Activated T-helper 17 cell treated with anti-CD3 and anti-CD28 coated beads, Interleukin-2, amount 50 U/mL, for 72 hours (primary cell): ENCODE measurements at regions not wholly inside any gene's neighbourhood (a gene's known extent, or its start where the extent isn't known, plus 50 kb on each side); places are given as distances from the start of the nearest gene placed in this dataset.

Source experiments
- ATAC-seq: fragments of 150-1000 bp; cut with Tn5 transposase; replicated peaks from 2 replicates; pipeline ENCODE4 v1.10.0; 2021; ENCODE audit warnings: mild to moderate bottlenecking, moderate library complexity
- H3K27ac Mint-ChIP-seq: one replicate; pipeline ENCODE4 v1.8.0; 2022; ENCODE audit warnings: mixed read lengths
- H3K27me3 Mint-ChIP-seq: one replicate; pipeline ENCODE4 v1.8.0; 2022; ENCODE audit warnings: mixed read lengths
- H3K36me3 Mint-ChIP-seq: one replicate; pipeline ENCODE4 v1.8.0; 2022; ENCODE audit warnings: low read depth, mild to moderate bottlenecking, mixed read lengths
- H3K4me1 Mint-ChIP-seq: one replicate; pipeline ENCODE4 v1.8.0; 2022; ENCODE audit warnings: mixed read lengths
- H3K4me3 Mint-ChIP-seq: one replicate; pipeline ENCODE4 v1.8.0; 2022; ENCODE audit warnings: mild to moderate bottlenecking, mixed read lengths
- H3K9me3 Mint-ChIP-seq: one replicate; pipeline ENCODE4 v1.8.0; 2022; ENCODE audit warnings: mixed read lengths

DNA sequence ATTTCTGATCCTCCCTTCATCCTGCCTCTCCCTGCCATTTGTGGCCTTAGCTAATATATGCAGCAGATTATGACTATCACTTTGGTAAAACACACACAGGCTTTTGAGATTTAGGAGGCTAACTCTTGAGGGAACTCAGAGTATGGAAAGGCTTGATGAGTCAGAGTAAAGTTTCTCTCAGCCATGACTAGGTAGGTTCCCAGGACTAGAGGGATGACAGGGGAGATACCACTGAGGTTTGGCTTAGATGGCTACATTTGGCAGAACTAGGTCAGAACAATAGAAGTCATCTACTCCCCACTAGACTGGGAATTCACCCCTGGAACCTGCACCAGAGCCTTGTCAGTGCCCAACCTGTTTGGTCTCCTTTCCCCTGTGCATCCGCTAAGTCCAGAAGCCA is 585.7 kb downstream of the TLL1 start:
- Mint-ChIP-seq H3K27me3 (no peaks in the 10 kb centered on the region), H3K36me3 (no peaks in the 10 kb centered on the region), H3K4me3 (no peak overlapping the region), H3K27ac (no peak overlapping the region), H3K9me3 (peaks cover 3% of the 10 kb centered on the region), H3K4me1 (no peaks in the 10 kb centered on the region)
- ATAC-seq, result no peak

DNA sequence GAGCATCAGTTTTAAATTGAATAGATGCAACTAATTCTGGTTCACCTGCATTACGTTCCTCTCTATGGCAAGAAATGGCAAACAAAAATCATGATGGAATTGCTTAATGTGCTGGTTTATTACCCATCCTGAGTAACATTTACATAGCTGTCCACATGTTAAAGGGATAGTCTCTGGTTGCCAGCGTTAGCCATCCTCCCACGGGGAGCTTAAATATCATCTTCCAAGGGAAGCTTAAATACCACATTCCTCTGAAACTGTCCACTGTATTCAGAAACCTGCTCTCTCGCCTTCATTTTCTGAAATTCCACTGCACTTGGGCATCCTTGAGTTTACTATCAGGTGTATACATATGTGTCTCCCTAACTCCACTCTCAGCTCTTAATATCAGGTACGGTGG is 586.6 kb downstream of the TLL1 start:
- Mint-ChIP-seq H3K27ac (no peak overlapping the region), H3K27me3 (no peaks in the 10 kb centered on the region), H3K4me3 (no peak overlapping the region), H3K9me3 (peaks cover 3% of the 10 kb centered on the region), H3K36me3 (no peaks in the 10 kb centered on the region), H3K4me1 (no peaks in the 10 kb centered on the region)
- no peak for ATAC-seq

DNA sequence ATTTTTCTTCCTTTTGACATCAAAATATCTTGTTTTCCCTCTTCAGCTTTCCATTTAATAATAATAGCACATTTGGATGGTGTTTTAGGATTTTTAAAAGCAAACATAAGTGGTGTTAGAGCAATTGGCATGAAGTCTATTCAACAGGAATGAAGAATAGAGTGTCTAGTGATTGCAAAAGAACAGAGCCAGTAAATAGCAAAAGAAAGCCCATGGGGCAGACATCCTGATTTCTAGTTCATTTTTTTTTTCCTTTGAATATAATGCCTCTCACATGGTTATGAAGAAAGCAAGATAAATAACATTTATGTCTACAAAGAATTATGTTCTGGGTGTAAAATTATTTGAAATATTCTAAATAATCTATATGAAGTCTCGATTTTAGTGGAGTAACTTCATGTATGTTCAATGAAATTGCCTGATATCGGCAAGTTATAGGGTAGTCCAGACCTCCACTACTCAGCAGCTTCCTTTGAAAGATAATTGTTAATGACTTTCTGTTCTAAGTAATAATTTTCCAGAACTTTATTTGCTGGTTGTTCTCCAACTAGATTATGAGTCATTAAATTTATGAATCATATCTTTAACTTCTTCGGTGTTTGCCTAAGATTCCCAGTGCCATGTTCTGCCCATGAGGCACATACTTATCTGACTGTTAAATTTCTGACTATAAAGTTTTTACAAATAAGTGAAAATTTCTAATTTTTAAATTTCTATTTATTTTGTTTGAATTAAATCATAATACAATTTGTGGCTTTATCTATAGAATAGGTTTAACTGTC is 587.9 kb downstream of the TLL1 start:
- no peak for ATAC-seq
- H3K4me3 Mint-ChIP-seq, result no peak overlapping the region
- no peak overlapping the region for H3K27ac Mint-ChIP-seq
- H3K27me3 Mint-ChIP-seq, result no peaks in the 10 kb centered on the region
- H3K36me3 Mint-ChIP-seq, result no peaks in the 10 kb centered on the region
- peaks cover 3% of the 10 kb centered on the region for H3K9me3 Mint-ChIP-seq
- no peaks in the 10 kb centered on the region for H3K4me1 Mint-ChIP-seq

DNA sequence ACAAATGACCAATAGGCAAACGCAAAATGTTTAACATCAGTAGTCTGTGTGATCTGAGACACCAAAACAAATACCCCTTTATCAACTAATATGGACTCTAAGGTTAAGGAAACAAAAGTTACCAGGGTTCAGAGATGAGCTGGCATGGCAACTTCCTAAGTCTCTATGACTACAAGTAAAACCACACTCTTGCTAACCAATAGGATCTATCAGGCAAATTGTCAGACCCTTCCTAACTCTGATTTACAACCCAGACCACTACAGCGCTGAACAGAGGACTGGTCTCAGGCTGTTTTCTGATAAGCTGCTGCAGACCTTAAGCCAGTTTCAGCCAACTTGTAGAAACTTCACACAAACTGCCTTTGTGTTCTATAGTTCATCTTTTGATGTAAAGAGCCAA is 608.0 kb downstream of the TLL1 start:
- Mint-ChIP-seq H3K36me3 (no peaks in the 10 kb centered on the region), H3K27ac (no peak overlapping the region), H3K4me1 (no peaks in the 10 kb centered on the region), H3K4me3 (no peak overlapping the region), H3K9me3 (no peaks in the 10 kb centered on the region), H3K27me3 (no peaks in the 10 kb centered on the region)
- ATAC-seq, result no peak

DNA sequence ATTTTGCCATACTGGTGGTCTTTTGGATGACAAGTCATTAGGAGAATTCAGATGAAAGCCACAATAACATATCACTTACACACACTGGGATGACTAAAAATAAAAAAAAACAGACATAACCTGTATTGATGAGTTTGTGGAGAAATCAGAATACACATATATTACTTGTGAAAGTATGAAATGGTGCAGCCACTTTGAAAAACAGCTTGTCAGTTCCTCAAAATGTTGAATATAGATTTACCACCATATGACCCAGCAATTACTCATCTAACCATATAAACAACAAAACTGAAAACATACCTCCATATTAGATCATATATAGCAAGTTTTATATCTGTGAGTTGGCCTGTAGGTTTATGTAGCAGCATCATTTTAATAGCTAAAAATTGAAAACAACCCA is 608.7 kb downstream of the TLL1 start:
- no peaks in the 10 kb centered on the region for H3K4me1 Mint-ChIP-seq
- no peaks in the 10 kb centered on the region for H3K36me3 Mint-ChIP-seq
- no peaks in the 10 kb centered on the region for H3K27me3 Mint-ChIP-seq
- no peak overlapping the region for H3K4me3 Mint-ChIP-seq
- H3K27ac Mint-ChIP-seq, result no peak overlapping the region
- no peaks in the 10 kb centered on the region for H3K9me3 Mint-ChIP-seq
- ATAC-seq, result no peak

DNA sequence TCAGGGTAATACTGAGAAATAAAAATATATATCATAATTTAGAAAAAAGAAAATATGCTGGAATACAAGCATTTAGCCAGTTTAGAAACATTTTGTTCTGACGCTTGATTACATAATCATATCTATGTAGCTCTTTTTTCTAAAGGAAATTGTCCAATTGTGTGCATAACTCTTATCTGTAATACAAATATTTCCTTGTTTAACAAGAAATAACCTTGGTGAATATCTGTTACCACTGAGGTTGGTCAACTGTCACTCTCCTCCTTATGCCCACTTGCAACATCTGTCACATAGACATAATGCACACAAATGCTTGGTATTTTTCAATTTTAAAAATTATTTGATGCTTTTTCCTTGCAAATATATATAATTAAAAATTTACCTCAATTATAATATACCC is 609.7 kb downstream of the TLL1 start:
- H3K27ac Mint-ChIP-seq, result no peak overlapping the region
- ATAC-seq, result no peak
- no peaks in the 10 kb centered on the region for H3K4me1 Mint-ChIP-seq
- H3K4me3 Mint-ChIP-seq, result no peak overlapping the region
- H3K9me3 Mint-ChIP-seq, result no peaks in the 10 kb centered on the region
- no peaks in the 10 kb centered on the region for H3K36me3 Mint-ChIP-seq
- H3K27me3 Mint-ChIP-seq, result no peaks in the 10 kb centered on the region

DNA sequence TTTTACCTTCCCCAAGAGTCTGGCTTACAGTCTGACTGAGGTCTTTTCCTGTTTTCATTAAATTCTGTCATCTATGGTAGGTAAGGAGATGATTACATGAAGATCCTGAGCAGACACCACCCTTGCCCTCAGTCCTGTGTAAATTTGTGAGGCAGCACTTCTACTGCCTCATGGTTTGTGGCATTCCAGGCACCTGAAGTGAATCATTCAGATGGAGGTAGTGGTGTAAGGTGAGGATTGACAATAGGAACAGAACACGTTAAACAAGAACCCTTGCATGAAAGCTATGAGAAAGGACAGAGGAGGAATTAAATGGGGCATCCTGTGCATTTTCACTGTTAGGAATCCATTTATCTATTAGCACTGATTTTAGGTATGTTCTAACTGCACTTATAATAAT is 618.6 kb downstream of the TLL1 start:
- H3K9me3 Mint-ChIP-seq, result peaks cover 6% of the 10 kb centered on the region
- no peaks in the 10 kb centered on the region for H3K27me3 Mint-ChIP-seq
- ATAC-seq, result no peak
- H3K36me3 Mint-ChIP-seq, result no peaks in the 10 kb centered on the region
- no peak overlapping the region for H3K27ac Mint-ChIP-seq
- H3K4me1 Mint-ChIP-seq, result no peaks in the 10 kb centered on the region
- H3K4me3 Mint-ChIP-seq, result no peak overlapping the region

DNA sequence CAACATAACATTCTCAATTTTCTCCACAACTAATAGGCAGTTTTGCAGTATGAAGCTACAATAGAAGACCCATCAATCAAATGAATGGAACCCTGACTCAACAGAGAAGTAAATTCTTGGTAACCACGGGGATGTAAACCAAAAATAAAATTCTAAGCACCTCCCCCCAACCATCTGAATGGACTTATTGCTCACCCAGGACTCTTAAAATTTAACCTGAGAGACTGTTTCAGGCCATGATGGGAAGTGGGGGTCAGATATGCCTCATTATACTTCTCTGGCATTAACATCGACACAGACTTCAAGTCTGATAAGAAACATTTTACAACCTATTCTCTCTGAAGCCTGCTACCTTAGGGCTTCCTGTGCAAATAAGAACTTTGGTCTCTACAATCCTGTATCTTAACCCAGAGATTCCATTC is 620.9 kb downstream of the TLL1 start:
- ATAC-seq, result no peak
- no peak overlapping the region for H3K27ac Mint-ChIP-seq
- H3K4me3 Mint-ChIP-seq, result no peak overlapping the region
- H3K36me3 Mint-ChIP-seq, result no peaks in the 10 kb centered on the region
- no peaks in the 10 kb centered on the region for H3K4me1 Mint-ChIP-seq
- H3K9me3 Mint-ChIP-seq, result peaks cover 9% of the 10 kb centered on the region
- H3K27me3 Mint-ChIP-seq, result no peaks in the 10 kb centered on the region

DNA sequence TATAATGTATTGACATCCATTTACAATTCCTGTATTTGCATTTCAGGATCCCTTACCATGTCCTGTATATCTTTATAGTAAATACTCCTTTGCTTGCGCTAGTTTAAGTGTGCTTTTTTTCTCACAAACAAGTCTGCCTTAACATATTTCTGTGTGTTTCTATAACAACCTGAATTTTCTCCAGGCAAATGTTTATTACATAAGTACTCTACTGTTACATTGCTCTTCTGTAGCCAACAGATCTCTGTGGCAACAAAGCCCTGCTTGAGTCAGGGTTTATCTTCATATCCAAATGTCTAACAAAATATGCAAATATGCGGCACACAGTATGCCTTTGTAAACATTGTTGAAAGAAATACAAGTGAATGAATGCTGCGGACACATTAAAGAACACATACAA is 625.5 kb downstream of the TLL1 start:
- H3K4me3 Mint-ChIP-seq, result no peak overlapping the region
- no peak for ATAC-seq
- no peaks in the 10 kb centered on the region for H3K4me1 Mint-ChIP-seq
- peaks cover 16% of the 10 kb centered on the region for H3K9me3 Mint-ChIP-seq
- no peak overlapping the region for H3K27ac Mint-ChIP-seq
- H3K36me3 Mint-ChIP-seq, result no peaks in the 10 kb centered on the region
- no peaks in the 10 kb centered on the region for H3K27me3 Mint-ChIP-seq

DNA sequence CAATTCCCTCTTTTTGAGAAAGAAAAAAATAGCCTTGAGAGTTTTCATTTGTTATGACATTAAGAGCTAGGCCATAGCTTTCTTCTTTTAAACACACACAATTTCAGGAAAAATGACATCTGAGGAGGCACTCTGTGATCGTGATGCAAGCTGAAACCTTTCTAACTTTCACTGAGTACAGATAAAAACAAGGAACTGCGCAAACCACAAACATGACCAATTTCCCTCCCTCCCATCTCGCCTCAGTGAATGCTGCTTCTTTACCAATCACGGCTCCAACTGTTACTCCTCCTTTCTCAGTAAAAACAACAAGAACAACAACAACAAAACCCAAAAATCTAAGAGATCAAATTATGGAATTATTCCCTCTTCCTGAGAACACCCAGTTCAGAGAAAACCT is 626.8 kb downstream of the TLL1 start:
- no peak for ATAC-seq
- Mint-ChIP-seq H3K9me3 (peaks cover 16% of the 10 kb centered on the region), H3K27ac (no peak overlapping the region), H3K4me1 (no peaks in the 10 kb centered on the region), H3K4me3 (no peak overlapping the region), H3K27me3 (no peaks in the 10 kb centered on the region), H3K36me3 (no peaks in the 10 kb centered on the region)

DNA sequence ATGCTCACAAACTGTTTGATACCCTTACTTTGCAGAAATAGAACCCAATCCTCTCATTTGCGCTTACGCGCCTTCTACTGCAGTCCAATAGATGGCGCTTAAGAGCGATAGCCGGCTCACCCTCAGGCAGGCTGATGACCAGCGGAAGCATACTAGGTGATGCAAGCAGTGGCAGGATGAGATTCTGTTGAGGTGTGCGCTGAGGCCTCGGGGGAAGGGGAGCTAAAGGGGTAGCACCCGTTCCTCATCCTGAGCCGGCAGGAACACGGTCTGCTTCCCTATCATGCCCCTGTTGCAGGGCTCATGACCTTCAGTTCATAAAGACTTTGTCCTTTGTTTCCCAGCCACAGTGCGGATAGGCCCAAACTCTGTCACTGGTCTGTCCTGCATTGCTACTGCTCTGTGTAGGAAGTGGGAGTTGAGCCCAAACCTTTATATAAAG is 628.9 kb downstream of the TLL1 start:
- ATAC-seq, result no peak
- no peaks in the 10 kb centered on the region for H3K27me3 Mint-ChIP-seq
- H3K36me3 Mint-ChIP-seq, result no peaks in the 10 kb centered on the region
- H3K9me3 Mint-ChIP-seq, result peaks cover 16% of the 10 kb centered on the region
- no peak overlapping the region for H3K27ac Mint-ChIP-seq
- no peak overlapping the region for H3K4me3 Mint-ChIP-seq
- no peaks in the 10 kb centered on the region for H3K4me1 Mint-ChIP-seq

DNA sequence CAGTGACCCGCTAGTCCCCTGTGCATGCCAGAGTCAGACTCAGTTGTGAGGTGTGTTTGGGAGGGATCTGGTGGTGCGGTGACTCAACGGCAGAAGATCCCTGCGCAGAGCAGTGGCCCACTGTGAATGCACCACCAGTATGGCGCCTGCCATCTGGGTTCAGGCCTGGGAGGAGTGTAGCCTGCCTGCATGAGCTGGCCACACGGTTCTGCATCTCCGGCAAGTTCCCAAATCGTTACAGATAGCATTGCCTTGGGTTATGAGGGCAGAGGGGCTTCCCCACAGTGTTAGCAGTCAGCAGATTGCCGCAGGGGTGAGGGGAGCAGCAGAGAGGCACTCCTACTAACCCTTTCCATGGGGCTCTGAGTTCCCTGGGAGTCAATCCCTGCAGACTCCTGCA is 629.6 kb downstream of the TLL1 start:
- H3K9me3 Mint-ChIP-seq, result peaks cover 13% of the 10 kb centered on the region
- H3K4me1 Mint-ChIP-seq, result no peaks in the 10 kb centered on the region
- no peak overlapping the region for H3K4me3 Mint-ChIP-seq
- no peak overlapping the region for H3K27ac Mint-ChIP-seq
- no peak for ATAC-seq
- H3K36me3 Mint-ChIP-seq, result no peaks in the 10 kb centered on the region
- no peaks in the 10 kb centered on the region for H3K27me3 Mint-ChIP-seq

DNA sequence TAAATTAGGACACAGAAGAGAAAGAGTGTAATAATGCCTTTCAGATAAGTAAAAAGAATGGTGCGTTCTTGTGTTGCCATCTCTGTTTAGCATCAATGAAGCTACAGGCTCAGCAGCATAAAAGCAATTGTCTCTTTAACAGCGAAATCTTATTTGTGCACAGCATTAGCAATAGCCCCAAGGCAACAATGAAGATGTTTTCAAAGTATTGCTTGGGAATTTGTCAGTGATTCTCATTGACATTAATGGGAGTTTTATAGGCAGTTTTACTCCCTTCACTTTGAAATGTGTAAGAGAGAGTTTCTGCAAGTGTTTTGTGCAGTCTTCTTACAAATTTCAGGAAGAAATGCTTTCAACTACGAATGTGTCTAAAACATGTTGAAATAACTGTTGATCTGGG is 633.0 kb downstream of the TLL1 start:
- H3K27me3 Mint-ChIP-seq, result no peaks in the 10 kb centered on the region
- ATAC-seq, result no peak
- H3K36me3 Mint-ChIP-seq, result no peaks in the 10 kb centered on the region
- peaks cover 4% of the 10 kb centered on the region for H3K9me3 Mint-ChIP-seq
- H3K4me3 Mint-ChIP-seq, result no peak overlapping the region
- H3K4me1 Mint-ChIP-seq, result no peaks in the 10 kb centered on the region
- H3K27ac Mint-ChIP-seq, result no peak overlapping the region

DNA sequence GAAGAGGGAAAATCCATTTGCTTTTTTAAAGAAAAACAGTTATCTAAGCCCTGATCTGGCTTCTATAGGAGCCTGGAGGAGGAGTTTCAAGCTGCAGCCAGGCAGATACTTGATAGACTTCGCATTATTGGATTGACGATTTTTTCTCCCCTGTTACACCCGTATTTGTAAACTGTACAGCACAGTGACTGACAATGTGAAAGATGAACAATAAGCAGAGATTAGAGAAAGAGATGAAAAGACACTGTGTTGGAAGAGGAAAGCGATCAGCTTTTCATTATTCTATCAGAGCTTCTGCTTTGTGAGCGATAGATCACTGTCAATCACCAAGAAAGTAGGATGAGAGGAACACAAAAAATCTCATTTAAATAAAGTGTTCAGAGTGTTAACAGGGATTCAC is 639.2 kb downstream of the TLL1 start:
- H3K4me3 Mint-ChIP-seq, result no peak overlapping the region
- peaks cover 7% of the 10 kb centered on the region for H3K9me3 Mint-ChIP-seq
- H3K36me3 Mint-ChIP-seq, result no peaks in the 10 kb centered on the region
- no peaks in the 10 kb centered on the region for H3K27me3 Mint-ChIP-seq
- no peak overlapping the region for H3K27ac Mint-ChIP-seq
- H3K4me1 Mint-ChIP-seq, result no peaks in the 10 kb centered on the region
- no peak for ATAC-seq

DNA sequence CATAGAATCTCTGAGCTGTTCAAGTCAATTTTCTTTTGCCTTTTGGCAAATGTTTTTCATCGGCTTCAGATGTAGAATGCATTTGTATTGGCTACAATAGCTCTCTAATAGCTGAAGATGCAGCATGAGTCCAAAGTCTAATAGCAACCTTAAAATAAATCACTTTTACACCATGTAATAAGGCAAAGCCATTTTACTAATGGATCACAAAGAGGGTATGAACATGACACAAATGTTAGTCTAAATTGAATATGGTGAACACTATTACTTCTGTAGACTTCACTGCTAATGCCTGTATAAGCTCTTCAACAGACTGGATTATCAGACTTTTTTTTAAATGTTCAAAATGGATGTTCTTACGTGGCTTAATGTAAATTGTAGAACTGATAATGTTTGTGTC is 645.3 kb downstream of the TLL1 start:
- Mint-ChIP-seq H3K9me3 (peaks cover 19% of the 10 kb centered on the region), H3K4me1 (no peaks in the 10 kb centered on the region), H3K4me3 (no peak overlapping the region), H3K36me3 (no peaks in the 10 kb centered on the region), H3K27ac (no peak overlapping the region), H3K27me3 (no peaks in the 10 kb centered on the region)
- ATAC-seq, result no peak

DNA sequence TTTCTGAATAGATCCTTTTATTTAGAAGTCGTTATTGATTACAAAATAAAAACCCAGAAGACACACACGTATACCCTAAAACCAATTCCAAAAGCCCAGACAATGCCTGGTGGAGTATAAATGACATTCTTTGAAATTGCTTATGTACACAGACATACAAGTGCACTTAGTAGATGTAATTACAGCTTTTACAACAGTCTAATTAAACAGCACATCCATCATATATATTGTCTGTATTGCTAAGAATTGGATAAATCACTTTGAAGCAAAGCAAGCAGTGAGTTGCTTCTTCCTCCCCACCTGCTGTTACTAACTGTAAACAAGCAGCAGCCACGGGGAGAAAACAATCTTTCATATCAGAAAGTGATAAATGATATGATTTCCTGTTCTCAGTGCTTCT is 645.7 kb downstream of the TLL1 start:
- Mint-ChIP-seq H3K4me3 (no peak overlapping the region), H3K9me3 (peaks cover 19% of the 10 kb centered on the region)
- ATAC-seq, result no peak

More for the DNA sequence above, 645.7 kb downstream of the TLL1 start:
- no peaks in the 10 kb centered on the region for H3K36me3 Mint-ChIP-seq
- H3K4me1 Mint-ChIP-seq, result no peaks in the 10 kb centered on the region
- no peak overlapping the region for H3K27ac Mint-ChIP-seq
- no peaks in the 10 kb centered on the region for H3K27me3 Mint-ChIP-seq
